HepG2 (cell line): ENCODE measurements at regions not wholly inside any gene's neighbourhood (a gene's known extent, or its start where the extent isn't known, plus 50 kb on each side); places are given as distances from the start of the nearest gene placed in this dataset.

ENCODE experiments used
- ADNP ChIP-seq: sonication (generic); formaldehyde crosslinking; IDR thresholded peaks from 2 replicates; pipeline ENCODE4 v1.4.0; 2020; ENCODE audit warnings: missing genetic modification reagents
- CREB1 ChIP-seq, 2 experiments: fragments of 450-650 bp in 1 of 2; IDR thresholded peaks; 2 replicates each; pipeline ENCODE4 v1.6.1; 2016 to 2017; ENCODE audit warnings: control low read depth in 1 of 2, mild to moderate bottlenecking in 1 of 2, missing compliant biosample characterization in 1 of 2, missing genetic modification characterization in 1 of 2
- DR1 ChIP-seq: sonication (generic); formaldehyde crosslinking; IDR thresholded peaks from 2 replicates; pipeline ENCODE4 v1.8.0; 2021; ENCODE audit warnings: mild to moderate bottlenecking, missing genetic modification reagents, inconsistent platforms
- JARID2 ChIP-seq: sonication (generic); formaldehyde crosslinking; IDR thresholded peaks from 2 replicates; pipeline ENCODE4 v1.8.1; 2023; ENCODE audit warnings: missing genetic modification reagents, inconsistent platforms; ENCODE audit not compliant: insufficient replicate concordance
- KLF16 ChIP-seq, 2 experiments: sonication (generic) in 1 of 2; formaldehyde crosslinking in 1 of 2; IDR thresholded peaks; 2 replicates each; pipeline versions ENCODE4 v1.6.1 to v1.8.0; 2016 to 2023; ENCODE audit warnings: missing genetic modification reagents in 2 of 2, missing compliant biosample characterization in 1 of 2
- MEIS1 ChIP-seq: sonication (generic); formaldehyde crosslinking; IDR thresholded peaks from 2 replicates; pipeline ENCODE4 v1.9.0; 2021; ENCODE audit warnings: mild to moderate bottlenecking, missing genetic modification reagents, moderate library complexity, borderline replicate concordance
- MNT ChIP-seq: fragments of 450-650 bp; IDR thresholded peaks from 2 replicates; pipeline ENCODE4 v1.6.1; 2016
- NFKB2 ChIP-seq: sonication (generic); formaldehyde crosslinking; IDR thresholded peaks from 2 replicates; pipeline ENCODE4 v1.4.0; 2020; ENCODE audit warnings: missing genetic modification reagents, borderline replicate concordance
- POLR2A ChIP-seq, 2 experiments: IDR thresholded peaks; 2 replicates each; pipeline ENCODE4 v1.6.1; 2011; ENCODE audit warnings: low read depth in 2 of 2, low read length in 2 of 2, mild to moderate bottlenecking in 1 of 2, moderate library complexity in 1 of 2; ENCODE audit not compliant: insufficient read depth in 1 of 2
- TOPORS ChIP-seq: sonication (generic); formaldehyde crosslinking; IDR thresholded peaks from 2 replicates; pipeline ENCODE4 v1.8.0; 2023; ENCODE audit warnings: mild to moderate bottlenecking, missing genetic modification reagents
- ZNF143 ChIP-seq: sonication (generic); formaldehyde crosslinking; IDR thresholded peaks from 2 replicates; pipeline ENCODE4 v1.4.0; 2020; ENCODE audit warnings: missing genetic modification reagents
- ZNF432 ChIP-seq: sonication (generic); formaldehyde crosslinking; IDR thresholded peaks from 2 replicates; pipeline ENCODE4 v1.5.0; 2020; ENCODE audit warnings: missing genetic modification reagents, mild to moderate bottlenecking, borderline replicate concordance
- ZNF749 ChIP-seq: sonication (generic); formaldehyde crosslinking; IDR thresholded peaks from 2 replicates; pipeline ENCODE4 v1.8.0; 2022; ENCODE audit warnings: mild to moderate bottlenecking, missing genetic modification reagents, moderate library complexity, borderline replicate concordance
- TF ChIP-seq, protein P1 (sequence below): sonication (generic); formaldehyde crosslinking; IDR thresholded peaks from 2 replicates; pipeline ENCODE4 v1.5.0; 2020; ENCODE audit warnings: mild to moderate bottlenecking, missing genetic modification reagents, moderate library complexity

DNA sequence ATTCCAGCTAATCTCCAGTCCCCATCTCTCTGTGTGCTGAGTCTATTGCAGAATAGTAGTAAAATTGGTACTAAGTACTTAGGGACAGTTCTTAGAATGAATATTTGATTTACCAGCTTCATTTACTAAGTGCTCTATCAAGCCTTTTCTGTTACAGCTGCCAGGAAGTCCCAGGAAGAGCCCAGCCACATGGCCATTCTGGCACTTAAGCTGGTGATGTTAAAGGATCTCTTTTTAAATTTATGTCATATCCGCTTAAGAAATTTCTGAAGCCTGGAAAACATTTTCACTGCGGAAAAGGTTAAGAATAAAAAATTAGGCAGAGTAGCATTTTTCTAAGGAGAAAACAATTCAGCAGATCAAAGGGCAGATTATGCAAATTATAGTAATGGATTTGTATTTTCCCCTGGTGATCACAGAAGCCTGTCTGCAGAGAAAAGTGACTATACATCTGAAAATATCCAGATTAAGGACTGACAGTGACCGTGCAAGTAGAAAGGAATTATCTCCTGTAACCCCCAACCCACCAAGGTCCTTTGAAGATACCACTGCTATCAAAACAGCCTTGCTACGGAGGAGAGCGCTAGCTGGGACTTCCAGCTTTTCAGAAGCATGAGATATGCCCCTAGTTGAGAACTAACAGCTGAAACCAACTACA, 260.8 kb downstream of the SH3BP4 start:
- TF ChIP-seq ZNF143 (CRISPR knock-in tag) (no peak), JARID2 (CRISPR knock-in tag) (no peak), NFKB2 (CRISPR knock-in tag) (no peak), ZNF432 (CRISPR knock-in tag) (no peak), MEIS1 (no peak), DR1 (CRISPR knock-in tag) (no peak), CREB1 (IDR thresholded peaks at IDR 0.05) (no peak), CREB1 (CRISPR knock-in tag; IDR thresholded peaks at IDR 0.05) (no peak), ZNF749 (CRISPR knock-in tag) (no peak), TOPORS (CRISPR knock-in tag) (no peak), POLR2A (IDR thresholded peaks at IDR 0.05; ENCODE audit: insufficient read depth in 1 of 2, low read depth in 2 of 2, low read length in 2 of 2) (no peak), ADNP (no peak), KLF16 (CRISPR knock-in tag; IDR thresholded peaks at IDR 0.05) (no peak), MNT (no peak)
- TF ChIP-seq, protein P1, sequence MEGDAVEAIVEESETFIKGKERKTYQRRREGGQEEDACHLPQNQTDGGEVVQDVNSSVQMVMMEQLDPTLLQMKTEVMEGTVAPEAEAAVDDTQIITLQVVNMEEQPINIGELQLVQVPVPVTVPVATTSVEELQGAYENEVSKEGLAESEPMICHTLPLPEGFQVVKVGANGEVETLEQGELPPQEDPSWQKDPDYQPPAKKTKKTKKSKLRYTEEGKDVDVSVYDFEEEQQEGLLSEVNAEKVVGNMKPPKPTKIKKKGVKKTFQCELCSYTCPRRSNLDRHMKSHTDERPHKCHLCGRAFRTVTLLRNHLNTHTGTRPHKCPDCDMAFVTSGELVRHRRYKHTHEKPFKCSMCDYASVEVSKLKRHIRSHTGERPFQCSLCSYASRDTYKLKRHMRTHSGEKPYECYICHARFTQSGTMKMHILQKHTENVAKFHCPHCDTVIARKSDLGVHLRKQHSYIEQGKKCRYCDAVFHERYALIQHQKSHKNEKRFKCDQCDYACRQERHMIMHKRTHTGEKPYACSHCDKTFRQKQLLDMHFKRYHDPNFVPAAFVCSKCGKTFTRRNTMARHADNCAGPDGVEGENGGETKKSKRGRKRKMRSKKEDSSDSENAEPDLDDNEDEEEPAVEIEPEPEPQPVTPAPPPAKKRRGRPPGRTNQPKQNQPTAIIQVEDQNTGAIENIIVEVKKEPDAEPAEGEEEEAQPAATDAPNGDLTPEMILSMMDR (CRISPR knock-in tag) = no peak
